ENCODE measurements at regions not wholly inside any gene's neighbourhood (a gene's known extent, or its start where the extent isn't known, plus 50 kb on each side); places are given as distances from the start of the nearest gene placed in this dataset.

- no peaks in the 10 kb centered on the region for H3K9me2 ChIP-seq (replicated peaks; ENCODE audit: low read depth, low read length)
- no peaks in the 10 kb centered on the region for H3F3A ChIP-seq (ENCODE audit: low read depth)
- H3K79me2 ChIP-seq (ENCODE audit: insufficient read depth, low read length): no peaks in the 10 kb centered on the region
- no peaks in the 10 kb centered on the region for H4K20me1 ChIP-seq (ENCODE audit: insufficient read depth, low read length, poor library complexity, severe bottlenecking)
- no peaks in the 10 kb centered on the region for H3K27me3 ChIP-seq (ENCODE audit: insufficient read depth, low read length, poor library complexity, severe bottlenecking)
- TF ChIP-seq, protein P1, sequence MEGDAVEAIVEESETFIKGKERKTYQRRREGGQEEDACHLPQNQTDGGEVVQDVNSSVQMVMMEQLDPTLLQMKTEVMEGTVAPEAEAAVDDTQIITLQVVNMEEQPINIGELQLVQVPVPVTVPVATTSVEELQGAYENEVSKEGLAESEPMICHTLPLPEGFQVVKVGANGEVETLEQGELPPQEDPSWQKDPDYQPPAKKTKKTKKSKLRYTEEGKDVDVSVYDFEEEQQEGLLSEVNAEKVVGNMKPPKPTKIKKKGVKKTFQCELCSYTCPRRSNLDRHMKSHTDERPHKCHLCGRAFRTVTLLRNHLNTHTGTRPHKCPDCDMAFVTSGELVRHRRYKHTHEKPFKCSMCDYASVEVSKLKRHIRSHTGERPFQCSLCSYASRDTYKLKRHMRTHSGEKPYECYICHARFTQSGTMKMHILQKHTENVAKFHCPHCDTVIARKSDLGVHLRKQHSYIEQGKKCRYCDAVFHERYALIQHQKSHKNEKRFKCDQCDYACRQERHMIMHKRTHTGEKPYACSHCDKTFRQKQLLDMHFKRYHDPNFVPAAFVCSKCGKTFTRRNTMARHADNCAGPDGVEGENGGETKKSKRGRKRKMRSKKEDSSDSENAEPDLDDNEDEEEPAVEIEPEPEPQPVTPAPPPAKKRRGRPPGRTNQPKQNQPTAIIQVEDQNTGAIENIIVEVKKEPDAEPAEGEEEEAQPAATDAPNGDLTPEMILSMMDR (conservative IDR thresholded peaks at IDR 0.05; ENCODE audit: low read length): no peak
- TF ChIP-seq EZH2phosphoT487 (IDR thresholded peaks at IDR 0.05; ENCODE audit: borderline replicate concordance): no peak
- no peak overlapping the region for H3K4me2 ChIP-seq (ENCODE audit: low read depth, low read length, poor library complexity, severe bottlenecking)
- H3K36me3 ChIP-seq (ENCODE audit: insufficient read depth, low read length): no peaks in the 10 kb centered on the region
- no peaks in the 10 kb centered on the region for H3K4me1 ChIP-seq (ENCODE audit: insufficient read depth, low read length, poor library complexity, severe bottlenecking)
- H3K9me3 ChIP-seq (ENCODE audit: insufficient read depth, low read depth, low read length): no peaks in the 10 kb centered on the region
- H3K9ac ChIP-seq (ENCODE audit: low read depth, low read length, poor library complexity, severe bottlenecking): no peak overlapping the region
- H3K4me3 ChIP-seq (ENCODE audit: low read length, poor library complexity, severe bottlenecking): no peak overlapping the region
- no peak overlapping the region for H2AFZ ChIP-seq (ENCODE audit: low read length)
Measured at GRCh38 chr5:60259730-60260129, 366.2 kb upstream of the PDE4D start.

DNA sequence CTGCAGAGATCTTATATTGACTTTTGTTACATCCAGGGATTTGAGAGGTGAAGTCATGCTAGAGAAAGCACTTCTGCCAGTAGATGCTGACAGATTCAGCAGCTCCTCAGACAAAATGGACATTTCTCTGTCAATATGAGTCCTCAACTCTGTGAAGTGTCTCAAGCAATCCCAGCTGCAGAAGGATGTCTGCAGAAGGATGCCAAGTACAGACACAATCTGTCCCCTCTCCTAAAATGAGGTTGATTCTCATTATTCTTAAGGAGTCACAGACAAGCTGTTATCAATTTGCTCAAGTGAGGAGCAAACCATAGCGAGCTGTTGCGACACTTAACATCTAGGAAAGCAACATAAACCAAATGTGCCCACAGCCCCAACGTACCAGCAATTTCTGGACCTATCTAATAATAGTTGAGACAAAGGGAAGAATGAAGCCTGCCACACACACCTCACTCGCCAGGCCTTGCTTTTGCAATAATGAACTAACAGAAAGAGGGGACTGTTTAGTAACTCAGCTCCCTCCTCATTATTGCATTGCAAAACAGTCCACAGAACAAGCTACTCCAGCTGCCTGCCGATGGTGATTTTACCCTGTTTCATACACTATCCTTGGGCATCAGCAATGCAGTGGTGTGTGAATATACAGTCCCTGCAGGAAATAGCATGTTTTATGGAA is 364.2 kb upstream of the PDE4D start:
- H3K79me2 ChIP-seq (ENCODE audit: insufficient read depth, low read length): no peaks in the 10 kb centered on the region
- no peak overlapping the region for H3K4me3 ChIP-seq (ENCODE audit: low read length, poor library complexity, severe bottlenecking)
- no peak overlapping the region for H2AFZ ChIP-seq (ENCODE audit: low read length)
- TF ChIP-seq, protein P1 (conservative IDR thresholded peaks at IDR 0.05; ENCODE audit: low read length): no peak
- no peak for TF ChIP-seq EZH2phosphoT487 (IDR thresholded peaks at IDR 0.05; ENCODE audit: borderline replicate concordance)
- no peaks in the 10 kb centered on the region for H3K36me3 ChIP-seq (ENCODE audit: insufficient read depth, low read length)
- no peaks in the 10 kb centered on the region for H3K4me1 ChIP-seq (ENCODE audit: insufficient read depth, low read length, poor library complexity, severe bottlenecking)
- no peaks in the 10 kb centered on the region for H3K9me2 ChIP-seq (replicated peaks; ENCODE audit: low read depth, low read length)
- no peak overlapping the region for H3K9ac ChIP-seq (ENCODE audit: low read depth, low read length, poor library complexity, severe bottlenecking)
- H3K27me3 ChIP-seq (ENCODE audit: insufficient read depth, low read length, poor library complexity, severe bottlenecking): no peaks in the 10 kb centered on the region
- H3K9me3 ChIP-seq (ENCODE audit: insufficient read depth, low read depth, low read length): no peaks in the 10 kb centered on the region
- no peaks in the 10 kb centered on the region for H3F3A ChIP-seq (ENCODE audit: low read depth)
- no peak overlapping the region for H3K4me2 ChIP-seq (ENCODE audit: low read depth, low read length, poor library complexity, severe bottlenecking)
- H4K20me1 ChIP-seq (ENCODE audit: insufficient read depth, low read length, poor library complexity, severe bottlenecking): no peaks in the 10 kb centered on the region

DNA sequence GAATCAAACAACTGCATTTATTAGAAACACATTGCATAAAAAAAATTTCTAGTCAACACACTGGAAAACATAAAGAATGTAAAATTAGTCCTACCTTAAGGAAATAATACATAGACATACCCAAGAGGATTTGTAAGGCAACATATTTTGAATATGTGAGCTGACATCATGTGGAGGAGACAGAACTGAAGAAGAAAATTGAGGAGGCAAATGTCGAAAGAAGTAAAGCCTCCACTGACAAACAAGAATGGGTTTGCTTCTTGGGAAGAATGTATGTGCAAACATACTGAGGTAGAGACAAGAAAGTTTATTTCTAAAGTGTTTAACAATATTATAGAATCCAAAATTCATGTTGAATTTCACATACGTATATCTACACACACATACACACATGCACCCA is 363.0 kb upstream of the PDE4D start:
- H2AFZ ChIP-seq (ENCODE audit: low read length): no peak overlapping the region
- no peak for TF ChIP-seq EZH2phosphoT487 (IDR thresholded peaks at IDR 0.05; ENCODE audit: borderline replicate concordance)
- TF ChIP-seq, protein P1 (conservative IDR thresholded peaks at IDR 0.05; ENCODE audit: low read length): no peak
- no peaks in the 10 kb centered on the region for H3F3A ChIP-seq (ENCODE audit: low read depth)
- no peaks in the 10 kb centered on the region for H3K9me3 ChIP-seq (ENCODE audit: insufficient read depth, low read depth, low read length)
- H3K4me1 ChIP-seq (ENCODE audit: insufficient read depth, low read length, poor library complexity, severe bottlenecking): no peaks in the 10 kb centered on the region
- no peaks in the 10 kb centered on the region for H3K36me3 ChIP-seq (ENCODE audit: insufficient read depth, low read length)
- H4K20me1 ChIP-seq (ENCODE audit: insufficient read depth, low read length, poor library complexity, severe bottlenecking): no peaks in the 10 kb centered on the region
- H3K79me2 ChIP-seq (ENCODE audit: insufficient read depth, low read length): no peaks in the 10 kb centered on the region
- no peak overlapping the region for H3K4me2 ChIP-seq (ENCODE audit: low read depth, low read length, poor library complexity, severe bottlenecking)
- H3K27me3 ChIP-seq (ENCODE audit: insufficient read depth, low read length, poor library complexity, severe bottlenecking): no peaks in the 10 kb centered on the region
- no peaks in the 10 kb centered on the region for H3K9me2 ChIP-seq (replicated peaks; ENCODE audit: low read depth, low read length)
- H3K9ac ChIP-seq (ENCODE audit: low read depth, low read length, poor library complexity, severe bottlenecking): no peak overlapping the region
- H3K4me3 ChIP-seq (ENCODE audit: low read length, poor library complexity, severe bottlenecking): no peak overlapping the region

All from Loucy (cell line).